GM12892 (cell line): ENCODE measurements at regions not wholly inside any gene's neighbourhood (a gene's known extent, or its start where the extent isn't known, plus 50 kb on each side); places are given as distances from the start of the nearest gene placed in this dataset.

ENCODE experiments used
- POLR2A ChIP-seq: IDR thresholded peaks from 2 replicates; pipeline ENCODE4 v1.6.1; 2011; ENCODE audit warnings: low read depth, low read length, control low read depth
- TAF1 ChIP-seq: IDR thresholded peaks from 2 replicates; pipeline ENCODE4 v1.6.1; 2011; ENCODE audit warnings: low read depth, mild to moderate bottlenecking, control low read depth, low read length, borderline replicate concordance

DNA sequence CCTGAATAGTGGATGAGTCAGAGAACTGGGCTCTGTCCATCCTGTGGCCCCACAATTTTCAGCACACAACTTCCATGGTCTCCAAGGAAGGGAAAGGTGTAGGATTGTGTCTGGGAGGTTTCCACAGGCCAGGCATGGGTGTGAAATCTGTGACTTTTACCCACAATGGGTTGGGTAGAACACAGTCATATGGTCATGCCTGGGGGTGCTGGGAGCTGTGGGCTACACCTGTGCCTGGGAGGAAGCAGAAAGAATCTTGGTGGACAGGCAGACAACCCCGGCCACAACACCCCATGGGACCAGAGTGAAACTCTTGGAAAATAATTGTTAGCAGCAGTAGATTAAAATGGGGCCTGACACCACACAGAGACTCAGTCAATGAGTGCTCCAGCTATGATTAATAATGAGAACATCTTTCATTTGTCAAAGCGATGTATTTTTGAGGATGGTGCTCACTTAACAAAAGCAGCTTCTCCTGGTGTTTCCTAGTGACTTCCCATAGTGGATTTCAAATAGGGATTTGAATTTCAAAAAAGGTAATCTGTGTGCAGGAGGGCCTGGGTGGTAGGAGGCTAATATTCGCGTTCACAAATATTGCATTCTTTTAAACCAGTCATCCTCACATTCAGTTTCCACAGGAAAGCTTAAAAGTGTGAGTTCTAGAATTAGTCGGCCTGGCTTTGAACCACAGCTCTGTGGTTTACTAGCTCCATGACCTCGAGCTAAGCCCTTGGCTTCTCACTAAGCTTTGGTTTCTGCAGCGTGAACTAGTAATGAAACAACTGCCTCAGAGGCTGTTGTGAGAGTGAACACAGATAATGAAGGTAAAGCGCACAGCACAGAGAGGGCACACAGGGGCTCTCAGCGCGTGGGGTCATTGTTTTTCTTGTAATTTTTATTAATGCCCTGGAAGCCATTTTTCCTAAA, 89.3 kb upstream of the UQCRFS1 start:
- TF ChIP-seq TAF1 = no peak
- no peak for TF ChIP-seq POLR2A
